HG03442 (cell line): ENCODE measurements at regions not wholly inside any gene's neighbourhood (a gene's known extent, or its start where the extent isn't known, plus 50 kb on each side); places are given as distances from the start of the nearest gene placed in this dataset.

Experiments
- ATAC-seq: cut with Tn5 transposase; IDR thresholded peaks from one replicate; pipeline ENCODE4 v1.9.1; 2021; ENCODE audit warnings: mild to moderate bottlenecking, moderate library complexity; ENCODE audit not compliant: unreplicated experiment

- ATAC-seq: no peak
Measured at GRCh38 chr1:165034136-165034809, 322.2 kb downstream of the LMX1A start.

- no peak for ATAC-seq
Measured at GRCh38 chr1:165031001-165031400, 325.5 kb downstream of the LMX1A start.

DNA sequence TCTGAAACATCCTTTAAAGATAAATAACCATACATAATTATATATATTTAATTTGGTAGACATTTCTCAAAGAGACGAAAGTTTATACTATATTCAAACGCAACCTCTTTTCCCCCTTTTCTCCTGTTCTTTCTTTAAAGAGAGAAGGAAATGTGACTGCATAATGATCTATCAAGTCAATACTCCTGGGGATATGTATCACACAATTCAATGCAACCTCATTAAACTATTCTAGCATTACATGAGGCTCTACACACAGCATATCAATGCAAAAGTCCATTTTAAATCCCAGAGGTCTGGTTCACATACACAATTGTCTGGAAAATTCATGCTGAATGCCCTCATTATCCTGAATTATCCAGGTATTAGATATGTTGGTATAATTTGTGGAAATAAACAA is 330.7 kb downstream of the LMX1A start:
- no peak for ATAC-seq

DNA sequence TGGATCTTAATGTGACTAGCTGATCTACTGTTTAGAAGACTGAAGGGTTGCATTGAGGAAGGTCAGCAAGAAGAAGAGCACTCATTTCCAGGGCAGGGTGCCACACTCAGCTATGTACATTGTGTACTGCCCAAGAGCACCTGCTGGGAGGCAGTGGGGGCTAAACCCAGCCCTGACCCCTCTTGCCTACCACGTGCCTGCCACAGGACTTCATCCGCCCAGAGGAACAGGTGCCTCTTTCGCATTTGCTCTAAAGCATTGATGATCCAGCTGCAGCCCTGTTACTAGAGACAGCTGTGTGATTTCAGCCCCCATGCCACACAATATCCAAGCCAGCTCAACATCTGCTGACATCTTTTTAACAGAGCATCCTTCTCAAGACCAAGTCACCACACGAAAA is 341.8 kb downstream of the LMX1A start:
- ATAC-seq: no peak

- ATAC-seq: no peak
Measured at GRCh38 chr1:165011991-165012531, 344.5 kb downstream of the LMX1A start.

GRCh38 chr1:165011186-165011585 is 345.3 kb downstream of the LMX1A start:
- ATAC-seq: no peak

DNA sequence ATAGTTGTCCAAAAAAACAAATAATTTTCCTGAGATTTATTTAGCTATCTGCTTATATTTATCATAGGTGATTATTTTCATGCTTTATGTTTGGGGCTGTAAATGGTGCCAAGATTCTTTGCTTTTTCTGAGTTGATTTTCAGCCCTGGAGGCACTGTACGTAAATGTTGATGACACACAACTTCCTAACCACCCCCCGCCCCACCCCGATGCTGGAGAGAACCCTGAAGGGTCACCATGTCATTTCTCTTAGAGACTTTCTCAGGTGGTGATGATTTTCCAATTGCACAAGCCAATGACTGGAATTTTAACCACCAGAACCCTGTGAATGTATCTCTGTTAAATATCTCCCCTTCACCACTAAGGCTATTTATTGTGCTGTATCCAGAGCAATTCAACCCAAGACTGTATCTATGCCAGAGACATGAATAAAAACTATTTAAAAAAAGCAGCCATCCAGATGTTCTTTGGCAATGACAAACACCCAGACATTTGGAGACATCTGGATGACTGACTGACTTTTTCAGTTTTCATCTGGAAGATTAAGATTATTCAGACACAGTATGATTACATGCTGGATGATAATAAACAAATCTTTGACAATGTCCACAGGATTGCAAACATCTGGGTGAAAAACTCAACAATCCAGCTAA is 346.0 kb downstream of the LMX1A start:
- ATAC-seq: no peak

GRCh38 chr1:165006831-165007230 is 349.7 kb downstream of the LMX1A start:
- ATAC-seq: no peak

GRCh38 chr1:164999146-164999545 is 357.4 kb downstream of the LMX1A start:
- ATAC-seq: no peak

- ATAC-seq: no peak
Measured at GRCh38 chr1:164991763-164992314, 364.7 kb downstream of the LMX1A start.

GRCh38 chr1:164983023-164983650 is 373.4 kb downstream of the LMX1A start:
- no peak for ATAC-seq

DNA sequence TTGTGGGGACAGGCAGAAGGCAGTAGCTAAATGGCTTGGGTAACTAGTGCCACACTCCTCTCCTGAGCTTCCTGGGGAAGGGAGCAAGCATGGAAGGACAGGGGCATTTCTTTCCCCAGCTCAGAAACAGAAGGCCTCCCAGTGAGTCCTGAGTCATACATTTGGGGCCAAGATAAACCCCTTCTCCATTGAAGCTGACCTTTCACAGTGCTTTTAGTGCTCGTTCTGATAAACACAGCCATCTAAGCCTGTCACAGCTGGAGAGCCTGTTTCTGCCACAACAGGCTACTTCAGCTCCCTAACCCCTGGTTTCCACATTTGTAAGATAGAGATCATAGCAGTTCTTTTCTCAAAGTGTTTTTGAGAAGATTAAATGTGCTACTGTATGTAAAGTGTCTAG is 374.0 kb downstream of the LMX1A start:
- ATAC-seq: no peak

- ATAC-seq: no peak
Measured at GRCh38 chr1:164977561-164977960, 379.0 kb downstream of the LMX1A start.

DNA sequence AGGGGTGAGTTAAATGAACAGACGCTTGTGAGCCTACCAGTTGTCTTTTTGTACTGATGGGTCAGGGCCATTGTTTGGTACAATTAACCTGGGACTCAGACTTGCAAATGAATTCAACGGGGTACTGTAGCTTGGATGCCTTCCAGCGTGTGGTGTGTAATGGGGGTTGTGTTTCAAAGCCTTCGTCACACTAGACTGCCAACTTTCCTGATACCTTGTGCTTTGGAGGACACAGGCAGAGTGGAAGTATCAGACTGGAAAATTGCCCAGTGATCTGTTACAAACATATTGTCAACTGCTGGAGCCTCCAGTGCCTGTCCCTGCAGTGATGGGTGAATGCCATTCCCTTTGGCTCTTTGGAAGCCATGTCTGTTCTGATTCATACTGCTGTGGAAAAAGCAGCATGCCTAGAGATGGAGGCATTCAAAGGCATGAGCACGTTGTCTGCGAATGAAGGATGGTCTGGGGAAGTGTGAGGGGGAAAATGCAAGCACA is 384.5 kb downstream of the LMX1A start:
- ATAC-seq: no peak

GRCh38 chr1:164971391-164971790 is 385.1 kb downstream of the LMX1A start:
- no peak for ATAC-seq

DNA sequence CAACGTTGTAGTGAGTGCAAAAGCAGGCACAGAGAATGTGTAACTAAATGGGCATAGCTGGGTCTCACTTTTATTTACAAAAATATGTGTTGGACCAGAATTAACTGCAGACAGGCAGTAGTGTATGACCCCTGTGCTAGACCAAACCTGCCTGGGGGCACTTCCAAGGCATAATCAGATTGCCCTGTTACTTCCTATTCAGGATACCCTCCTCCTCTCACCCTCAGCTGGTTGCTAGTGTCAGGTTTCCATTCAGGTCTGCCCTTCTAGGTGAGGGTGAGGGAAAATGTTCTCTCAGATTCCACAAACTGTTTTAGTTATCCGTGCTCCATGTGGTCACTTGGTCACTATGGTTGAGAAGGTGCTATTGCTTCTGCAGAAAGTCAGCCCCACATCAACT is 387.3 kb downstream of the LMX1A start:
- no peak for ATAC-seq

GRCh38 chr1:164967300-164967699 is 389.2 kb downstream of the LMX1A start:
- no peak for ATAC-seq

GRCh38 chr1:164961715-164962114 is 394.8 kb downstream of the LMX1A start:
- ATAC-seq: no peak

GRCh38 chr1:164958982-164959768 is 397.3 kb downstream of the LMX1A start:
- ATAC-seq: no peak

- no peak for ATAC-seq
Measured at GRCh38 chr1:164953815-164954214, 394.8 kb downstream of the PBX1 start.

- ATAC-seq: no peak
Measured at GRCh38 chr1:164953098-164953497, 394.1 kb downstream of the PBX1 start.
